Naive B cell (primary cell): ENCODE measurements at regions not wholly inside any gene's neighbourhood (a gene's known extent, or its start where the extent isn't known, plus 50 kb on each side); places are given as distances from the start of the nearest gene placed in this dataset.

Experiments used
- ATAC-seq, 2 donors: fragments of 150-1000 bp; cut with Tn5 transposase; 2 replicates each; pipeline ENCODE4 v1.10.0; 2021; ENCODE audit warnings: low read depth in 2 of 2, mild to moderate bottlenecking in 2 of 2, moderate library complexity in 2 of 2
- DNase-seq: peaks from one replicate; pipeline ENCODE4 v3.0.0; 2022
- H3K27ac Mint-ChIP-seq, 6 donors: one replicate each; pipeline ENCODE4 v1.8.0; 2020 to 2022; ENCODE audit warnings: mild to moderate bottlenecking in 6 of 6, mixed read lengths in 6 of 6, moderate library complexity in 5 of 6, inconsistent platforms in 2 of 6
- H3K27me3 Mint-ChIP-seq, 3 donors: one replicate each; pipeline ENCODE4 v1.8.0; 2021 to 2022; ENCODE audit warnings: mixed read lengths in 3 of 3, mild to moderate bottlenecking in 1 of 3
- H3K36me3 Mint-ChIP-seq, 2 donors: one replicate each; pipeline ENCODE4 v1.8.0; 2020 to 2022; ENCODE audit warnings: mixed read lengths in 2 of 2, inconsistent platforms in 1 of 2, mild to moderate bottlenecking in 1 of 2
- H3K4me1 Mint-ChIP-seq, 3 donors: one replicate each; pipeline ENCODE4 v1.8.0; 2020 to 2022; ENCODE audit warnings: mixed read lengths in 3 of 3, inconsistent platforms in 1 of 3, mild to moderate bottlenecking in 1 of 3, moderate library complexity in 1 of 3
- H3K4me3 Mint-ChIP-seq, 8 donors: one replicate each; pipeline ENCODE4 v1.8.0; 2020 to 2022; ENCODE audit warnings: mild to moderate bottlenecking in 8 of 8, mixed read lengths in 8 of 8, moderate library complexity in 8 of 8, inconsistent platforms in 2 of 8
- H3K9me3 Mint-ChIP-seq, 7 donors: one replicate each; pipeline ENCODE4 v1.8.0; 2020 to 2022; ENCODE audit warnings: mixed read lengths in 7 of 7, mild to moderate bottlenecking in 5 of 7, inconsistent platforms in 2 of 7, moderate library complexity in 1 of 7

DNA sequence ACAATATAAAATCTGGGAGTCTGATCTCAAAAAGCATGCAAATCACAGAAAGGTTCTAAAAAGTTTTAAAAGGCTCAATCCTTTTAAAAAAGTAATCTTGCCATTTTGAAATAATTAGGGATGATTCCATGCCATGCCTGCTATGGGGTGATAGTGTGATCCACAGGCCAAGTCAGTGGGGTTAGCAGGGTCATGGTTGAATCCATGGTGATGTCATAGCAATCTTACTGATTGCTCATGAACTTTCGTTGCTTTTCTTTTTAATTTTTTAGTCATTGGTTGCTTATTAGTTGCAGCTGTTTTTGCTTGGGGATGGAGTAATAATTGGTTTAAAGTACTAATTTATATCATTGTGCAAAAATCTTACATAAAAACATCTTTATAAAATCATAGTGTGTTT lies 485.0 kb downstream of the ENC1 start:
- Mint-ChIP-seq H3K27ac (no peak overlapping the region), H3K36me3 (no peaks in the 10 kb centered on the region), H3K4me3 (no peak overlapping the region), H3K9me3 (peaks cover 0 to 3% (median 0%) of the 10 kb centered on the region in 7 donors), H3K27me3 (peaks cover 0 to 18% (median 8%) of the 10 kb centered on the region in 3 donors), H3K4me1 (no peaks in the 10 kb centered on the region)
- no peak for DNase-seq
- no peak for ATAC-seq

DNA sequence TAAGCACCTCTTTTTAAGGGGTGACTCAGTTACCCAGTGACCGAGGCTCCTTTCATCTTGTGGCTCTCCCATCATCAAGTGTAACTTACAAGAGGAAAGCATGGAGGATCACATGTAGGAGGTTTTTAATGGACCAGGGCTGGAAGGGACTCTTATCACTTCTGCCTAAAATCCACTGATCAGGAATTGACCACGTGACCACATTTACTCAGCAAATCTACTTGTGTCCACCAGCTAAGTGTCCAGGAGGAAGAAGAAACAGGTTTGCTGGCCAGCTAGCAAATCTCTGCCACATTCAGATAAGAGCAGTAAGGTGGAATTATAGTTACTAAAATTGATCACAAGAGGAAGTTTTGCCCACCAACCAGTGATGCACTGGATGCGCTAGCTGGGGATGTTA lies 486.0 kb downstream of the ENC1 start:
- no peak overlapping the region for H3K27ac Mint-ChIP-seq
- H3K4me3 Mint-ChIP-seq: no peak overlapping the region
- no peaks in the 10 kb centered on the region for H3K36me3 Mint-ChIP-seq
- no peaks in the 10 kb centered on the region for H3K4me1 Mint-ChIP-seq
- no peak for ATAC-seq
- peaks cover 0 to 23% (median 8%) of the 10 kb centered on the region in 3 donors for H3K27me3 Mint-ChIP-seq
- H3K9me3 Mint-ChIP-seq: peaks cover 0 to 3% (median 0%) of the 10 kb centered on the region in 7 donors
- no peak for DNase-seq

DNA sequence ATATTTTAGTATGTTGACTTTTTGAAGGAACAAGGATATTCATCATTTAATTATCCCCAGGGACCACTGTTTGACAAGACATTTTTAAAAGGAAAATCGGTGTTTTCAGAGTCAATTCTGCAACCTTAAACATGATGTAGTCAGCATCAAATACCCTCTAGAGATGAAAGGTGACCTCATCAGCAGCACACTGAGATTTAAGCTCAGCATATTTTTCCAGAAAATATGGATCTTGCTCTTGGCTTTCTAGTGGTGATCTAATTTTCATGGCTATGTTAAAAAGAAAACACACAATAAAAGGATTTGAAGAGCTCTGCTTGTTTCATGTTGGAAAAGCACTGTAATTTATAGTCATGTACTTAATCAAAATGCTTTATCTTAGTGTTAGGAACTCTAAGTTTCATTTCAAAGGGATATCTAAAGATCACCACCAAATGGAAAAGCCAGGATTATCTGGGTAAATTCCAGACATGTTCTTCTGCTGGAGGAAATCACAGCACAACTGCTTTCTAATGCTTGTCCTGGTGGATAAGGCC lies 487.2 kb downstream of the ENC1 start:
- DNase-seq: no peak
- H3K4me1 Mint-ChIP-seq: no peaks in the 10 kb centered on the region
- no peak for ATAC-seq
- peaks cover 0 to 3% (median 0%) of the 10 kb centered on the region in 7 donors for H3K9me3 Mint-ChIP-seq
- no peak overlapping the region for H3K27ac Mint-ChIP-seq
- H3K36me3 Mint-ChIP-seq: no peaks in the 10 kb centered on the region
- no peak overlapping the region for H3K4me3 Mint-ChIP-seq
- peaks cover 0 to 16% (median 7%) of the 10 kb centered on the region in 3 donors for H3K27me3 Mint-ChIP-seq

DNA sequence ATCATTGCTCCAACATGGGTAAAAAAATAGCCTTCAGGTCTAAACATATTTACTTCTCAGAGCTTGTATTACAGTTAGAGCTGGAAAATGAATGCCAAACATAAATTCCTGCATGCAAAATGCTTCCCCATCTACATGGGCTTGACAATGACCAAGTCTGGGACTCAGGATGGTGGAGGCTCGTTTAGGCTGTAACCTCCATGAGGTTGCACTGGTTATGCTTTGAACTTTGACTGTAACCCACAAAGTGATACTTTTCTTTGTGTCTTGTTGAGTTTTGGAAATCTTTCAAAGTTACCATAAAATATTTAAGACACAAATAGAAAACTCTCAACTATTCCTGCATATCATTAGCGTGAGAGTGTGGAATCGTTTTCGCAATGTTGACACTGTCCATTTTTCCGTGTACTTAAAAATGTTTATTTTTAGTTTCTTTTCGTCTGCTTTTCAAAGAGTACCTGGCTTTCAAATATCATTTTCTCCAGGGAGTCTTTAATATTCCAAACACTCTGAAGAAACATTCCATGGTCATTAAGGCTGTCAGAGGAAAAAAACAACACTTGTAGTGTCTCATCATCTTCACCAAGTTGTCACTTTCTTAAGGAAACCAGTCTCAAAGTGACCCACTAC lies 487.8 kb downstream of the ENC1 start:
- Mint-ChIP-seq H3K4me3 (no peak overlapping the region), H3K9me3 (peaks cover 0 to 3% (median 0%) of the 10 kb centered on the region in 7 donors), H3K36me3 (no peaks in the 10 kb centered on the region), H3K4me1 (no peaks in the 10 kb centered on the region), H3K27me3 (peaks cover 0 to 12% (median 7%) of the 10 kb centered on the region in 3 donors), H3K27ac (no peak overlapping the region)
- ATAC-seq (no peak), DNase-seq (no peak)

DNA sequence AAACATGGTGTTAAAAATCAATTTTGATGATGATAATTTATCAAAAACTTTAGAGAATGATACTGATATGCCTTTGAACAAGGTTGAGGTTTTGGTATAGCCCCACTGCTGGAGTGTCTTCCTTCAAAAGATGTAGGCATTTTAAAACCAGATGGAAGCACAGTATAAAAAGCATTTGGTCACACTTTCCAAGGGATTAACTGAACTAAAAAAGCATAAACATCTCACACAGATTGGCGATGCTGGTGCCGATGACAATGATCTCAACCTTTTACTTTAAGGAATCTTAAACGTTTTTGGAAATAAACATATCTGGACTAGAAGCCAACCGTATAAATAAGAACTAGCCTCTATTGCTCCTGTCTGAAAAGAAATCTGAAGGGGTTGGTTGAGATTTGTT lies 488.4 kb downstream of the ENC1 start:
- no peak overlapping the region for H3K27ac Mint-ChIP-seq
- H3K4me1 Mint-ChIP-seq: no peaks in the 10 kb centered on the region
- H3K9me3 Mint-ChIP-seq: peaks cover 0 to 3% (median 0%) of the 10 kb centered on the region in 7 donors
- DNase-seq (no peak), ATAC-seq (no peak)
- H3K27me3 Mint-ChIP-seq: peaks cover 0 to 12% (median 7%) of the 10 kb centered on the region in 3 donors
- no peak overlapping the region for H3K4me3 Mint-ChIP-seq
- H3K36me3 Mint-ChIP-seq: no peaks in the 10 kb centered on the region

DNA sequence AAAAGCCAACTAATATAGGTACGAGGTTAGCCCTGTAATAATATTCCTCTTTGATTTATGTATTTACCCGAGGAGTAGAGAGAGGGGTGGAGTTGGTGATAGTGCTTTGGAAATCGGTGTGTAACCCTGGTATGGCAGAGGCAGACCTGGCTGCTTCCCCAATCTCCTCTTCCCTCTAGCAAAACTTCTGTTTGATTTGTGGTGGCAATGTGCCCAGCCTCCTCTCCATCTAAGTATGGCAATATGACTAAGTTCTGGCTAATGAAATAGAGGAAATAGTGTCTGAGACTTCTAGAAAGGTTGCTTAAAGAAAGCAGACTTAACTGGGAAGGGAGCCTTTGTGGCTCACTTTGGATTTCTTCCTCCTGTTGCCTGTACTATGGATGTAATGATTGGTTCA lies 491.1 kb downstream of the ENC1 start:
- H3K36me3 Mint-ChIP-seq: no peaks in the 10 kb centered on the region
- peaks cover 0 to 14% (median 12%) of the 10 kb centered on the region in 3 donors for H3K27me3 Mint-ChIP-seq
- no peak overlapping the region for H3K4me3 Mint-ChIP-seq
- H3K27ac Mint-ChIP-seq: no peak overlapping the region
- H3K9me3 Mint-ChIP-seq: peaks cover 0 to 3% (median 0%) of the 10 kb centered on the region in 7 donors
- no peaks in the 10 kb centered on the region for H3K4me1 Mint-ChIP-seq
- ATAC-seq (no peak), DNase-seq (no peak)

DNA sequence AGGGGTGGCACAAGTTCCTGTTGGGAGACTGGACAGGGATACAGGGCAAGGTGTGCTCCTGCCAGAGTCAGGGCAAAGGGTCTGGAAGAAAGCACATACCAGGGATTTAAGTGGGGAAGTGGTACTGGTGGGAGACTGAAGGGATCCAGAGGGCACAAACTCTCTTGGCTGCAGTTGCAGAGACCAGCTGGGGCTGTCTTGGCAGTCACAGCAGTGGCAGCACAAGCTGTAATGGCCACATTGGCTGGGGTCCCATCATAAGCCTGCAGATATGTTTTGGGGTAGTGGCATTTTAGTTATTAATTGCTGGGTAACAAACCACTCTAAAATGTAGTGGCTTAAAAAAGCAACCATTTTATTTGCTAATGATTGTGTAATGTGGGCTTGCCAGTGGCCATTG lies 492.2 kb downstream of the ENC1 start:
- Mint-ChIP-seq H3K36me3 (no peaks in the 10 kb centered on the region), H3K9me3 (peaks cover 0 to 3% (median 0%) of the 10 kb centered on the region in 7 donors), H3K4me1 (no peaks in the 10 kb centered on the region), H3K27ac (no peak overlapping the region), H3K27me3 (peaks cover 2 to 24% (median 22%) of the 10 kb centered on the region in 3 donors), H3K4me3 (no peak overlapping the region)
- DNase-seq: no peak
- ATAC-seq: no peak

DNA sequence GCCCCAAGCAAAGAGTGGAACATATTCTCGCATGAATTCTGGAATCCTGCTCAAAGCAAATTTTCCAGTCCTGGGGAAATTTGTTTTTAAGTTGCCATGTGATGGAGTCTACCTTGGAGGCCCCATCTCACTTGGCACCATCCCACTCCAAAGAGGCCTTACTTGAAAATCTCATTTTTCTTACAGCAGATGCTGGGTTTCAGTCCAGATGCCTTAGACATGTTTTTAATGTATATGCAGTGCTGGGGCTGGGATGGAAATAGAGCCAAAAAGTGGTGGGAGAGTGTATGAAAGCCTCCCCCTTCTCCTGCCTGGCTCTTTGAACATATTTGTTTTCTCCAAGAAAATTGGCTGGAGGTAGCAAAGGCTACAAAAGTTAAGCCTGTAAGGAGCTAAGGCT lies 493.7 kb downstream of the ENC1 start:
- H3K4me3 Mint-ChIP-seq: no peak overlapping the region
- no peak overlapping the region for H3K27ac Mint-ChIP-seq
- no peaks in the 10 kb centered on the region for H3K4me1 Mint-ChIP-seq
- ATAC-seq (no peak), DNase-seq (no peak)
- peaks cover 5 to 30% (median 25%) of the 10 kb centered on the region in 3 donors for H3K27me3 Mint-ChIP-seq
- no peaks in the 10 kb centered on the region for H3K36me3 Mint-ChIP-seq
- peaks cover 0 to 3% (median 0%) of the 10 kb centered on the region in 7 donors for H3K9me3 Mint-ChIP-seq

DNA sequence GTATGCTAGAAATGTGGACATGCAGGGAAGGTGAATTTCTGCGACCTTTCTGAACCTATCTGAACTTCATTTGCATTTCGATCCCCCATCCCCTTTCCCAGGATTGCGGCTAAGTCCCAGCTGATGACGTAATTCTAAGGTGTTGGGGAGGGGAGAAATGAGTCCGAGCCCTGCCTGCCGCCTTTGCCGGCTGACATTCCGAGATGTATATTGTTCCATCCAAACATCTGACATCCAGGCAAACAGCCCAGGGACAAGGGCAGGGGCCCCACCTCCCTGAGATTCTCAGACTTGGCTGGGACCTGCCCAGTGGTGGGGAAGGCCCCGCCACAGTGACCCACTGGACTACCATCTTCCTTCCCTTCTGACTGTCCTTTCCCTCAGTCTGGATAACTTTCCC lies 494.6 kb downstream of the ENC1 start:
- peaks cover 0 to 3% (median 0%) of the 10 kb centered on the region in 7 donors for H3K9me3 Mint-ChIP-seq
- DNase-seq: no peak
- H3K4me3 Mint-ChIP-seq: no peak overlapping the region
- no peaks in the 10 kb centered on the region for H3K4me1 Mint-ChIP-seq
- H3K36me3 Mint-ChIP-seq: no peaks in the 10 kb centered on the region
- H3K27me3 Mint-ChIP-seq: peaks cover 8 to 30% (median 24%) of the 10 kb centered on the region in 3 donors
- no peak for ATAC-seq
- H3K27ac Mint-ChIP-seq: no peak overlapping the region

DNA sequence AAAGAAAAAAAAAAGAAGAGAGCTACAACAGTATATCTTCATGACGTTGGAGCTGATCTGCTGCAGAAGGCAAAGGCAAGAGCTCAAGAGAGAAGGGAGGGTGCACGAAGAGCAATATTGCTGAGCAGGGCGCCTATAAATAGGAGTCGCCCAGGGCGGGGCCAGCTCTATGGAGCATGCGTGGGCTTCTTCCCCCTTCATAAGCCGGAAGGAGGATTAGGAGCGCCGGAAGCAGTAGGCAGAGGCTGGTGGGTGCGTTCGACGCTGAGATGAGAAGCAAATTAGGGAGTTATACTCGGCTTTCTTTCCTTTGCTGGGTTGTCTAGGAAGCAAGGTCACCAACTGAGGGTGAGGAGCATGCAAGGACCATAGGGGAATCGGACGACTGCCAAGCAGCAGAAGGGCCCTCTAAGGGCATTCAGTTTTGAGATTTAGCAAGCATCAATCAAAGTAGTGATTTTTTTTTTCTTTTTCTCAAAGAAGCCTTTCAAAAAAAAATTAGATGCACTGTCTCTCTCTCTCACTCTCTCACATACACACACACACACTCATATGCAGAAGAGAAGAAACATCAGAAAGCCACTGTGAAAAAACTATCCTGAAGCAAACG lies 496.7 kb downstream of the ENC1 start:
- Mint-ChIP-seq H3K4me3 (peak overlapping the region in 1 of 8 donors; percentile 0), H3K9me3 (no peaks in the 10 kb centered on the region), H3K27me3 (peaks cover 8 to 30% (median 18%) of the 10 kb centered on the region in 3 donors), H3K36me3 (no peaks in the 10 kb centered on the region), H3K4me1 (no peaks in the 10 kb centered on the region), H3K27ac (peak overlapping the region in 1 of 6 donors; percentile 3)
- ATAC-seq (no peak), DNase-seq (no peak)

DNA sequence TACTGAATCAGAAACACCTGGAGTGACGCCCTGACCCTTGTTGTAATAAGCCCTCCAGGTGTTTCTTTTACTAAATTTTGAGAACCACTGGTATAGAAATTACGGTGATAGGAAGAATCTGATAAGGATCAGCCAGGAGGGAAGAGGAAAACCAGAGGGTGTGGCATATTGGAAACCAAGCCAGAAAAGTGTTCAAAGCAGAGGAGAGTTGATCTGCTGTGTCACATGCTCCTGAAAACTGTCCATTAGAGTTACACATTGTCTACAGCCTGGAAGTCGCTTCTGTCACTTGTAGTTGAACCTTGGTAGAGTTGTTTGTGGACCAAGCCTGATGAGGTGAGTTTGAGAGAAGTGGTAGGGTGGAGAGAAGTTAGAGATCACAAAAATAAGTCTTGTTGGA lies 497.4 kb downstream of the ENC1 start:
- peaks cover 8 to 27% (median 18%) of the 10 kb centered on the region in 3 donors for H3K27me3 Mint-ChIP-seq
- DNase-seq (no peak), ATAC-seq (no peak)
- H3K27ac Mint-ChIP-seq: no peak overlapping the region
- H3K36me3 Mint-ChIP-seq: no peaks in the 10 kb centered on the region
- H3K4me3 Mint-ChIP-seq: no peak overlapping the region
- no peaks in the 10 kb centered on the region for H3K4me1 Mint-ChIP-seq
- no peaks in the 10 kb centered on the region for H3K9me3 Mint-ChIP-seq

DNA sequence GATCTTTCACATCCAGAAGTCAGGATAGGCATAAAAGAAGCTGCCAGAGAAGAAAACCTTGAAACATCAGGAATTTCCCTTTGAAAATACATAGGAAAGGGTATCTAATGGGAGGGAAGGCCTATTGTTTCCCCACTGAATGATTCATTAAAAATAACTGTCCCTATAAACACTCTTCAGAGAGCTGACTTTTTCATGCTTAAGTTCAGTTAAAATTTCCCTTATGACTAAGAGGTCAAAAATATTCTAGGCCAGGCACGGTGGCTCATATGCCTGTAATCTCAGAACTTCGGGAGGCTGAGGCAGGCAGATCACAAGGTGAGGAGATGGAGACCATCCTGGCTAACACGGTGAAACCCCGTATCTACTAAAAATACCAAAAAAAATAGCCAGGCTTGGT lies 499.5 kb downstream of the ENC1 start:
- DNase-seq (no peak), ATAC-seq (no peak)
- H3K4me3 Mint-ChIP-seq: no peak overlapping the region
- H3K9me3 Mint-ChIP-seq: no peaks in the 10 kb centered on the region
- peaks cover 15 to 23% (median 18%) of the 10 kb centered on the region in 3 donors for H3K27me3 Mint-ChIP-seq
- no peak overlapping the region for H3K27ac Mint-ChIP-seq
- H3K36me3 Mint-ChIP-seq: no peaks in the 10 kb centered on the region
- H3K4me1 Mint-ChIP-seq: no peaks in the 10 kb centered on the region

DNA sequence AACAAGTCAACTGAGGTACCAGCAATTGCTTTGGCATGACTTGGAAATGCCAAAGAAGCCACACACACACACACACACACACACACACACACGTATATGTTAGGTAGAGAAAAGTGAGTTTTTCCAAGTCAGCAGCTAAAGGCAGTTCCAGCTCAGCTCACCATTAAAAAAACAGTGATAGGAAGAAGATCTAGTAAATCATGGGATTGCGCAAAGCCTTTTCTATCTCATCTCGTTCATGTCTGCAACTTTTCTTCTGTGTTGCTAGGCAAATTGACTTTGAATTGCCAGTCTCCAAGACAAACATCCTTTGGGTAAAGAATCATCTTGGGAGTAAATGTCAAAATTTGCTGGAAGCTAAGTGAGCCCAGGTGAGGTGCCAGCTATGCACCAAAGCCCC lies 500.1 kb downstream of the ENC1 start:
- Mint-ChIP-seq H3K27me3 (peaks cover 15 to 23% (median 18%) of the 10 kb centered on the region in 3 donors), H3K9me3 (peaks cover 0 to 1% (median 0%) of the 10 kb centered on the region in 7 donors), H3K27ac (no peak overlapping the region), H3K36me3 (no peaks in the 10 kb centered on the region), H3K4me3 (no peak overlapping the region), H3K4me1 (no peaks in the 10 kb centered on the region)
- ATAC-seq (no peak), DNase-seq (no peak)

DNA sequence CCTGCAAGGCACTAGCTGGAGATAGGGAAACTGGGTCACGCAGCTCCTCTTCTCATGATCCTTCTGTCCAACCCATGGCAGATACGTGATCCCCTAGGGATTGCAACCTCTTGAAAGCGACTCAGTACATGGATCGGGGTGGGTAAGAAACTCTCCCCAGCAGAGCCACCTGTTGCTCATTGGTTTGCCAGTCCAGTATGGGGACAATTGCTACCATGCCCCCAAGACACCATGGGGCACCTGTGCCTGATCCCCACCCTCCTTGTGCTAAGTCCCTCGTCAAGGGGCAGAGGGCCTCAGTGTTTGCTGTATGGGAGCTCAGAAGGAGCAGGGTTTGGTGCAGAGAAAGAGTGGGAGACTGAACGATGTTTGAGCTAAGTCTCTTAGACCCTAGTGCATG lies 500.9 kb downstream of the ENC1 start:
- H3K27ac Mint-ChIP-seq: no peak overlapping the region
- H3K9me3 Mint-ChIP-seq: peaks cover 0 to 1% (median 0%) of the 10 kb centered on the region in 7 donors
- H3K4me3 Mint-ChIP-seq: peak overlapping the region in 1 of 8 donors; percentile 22
- H3K4me1 Mint-ChIP-seq: no peaks in the 10 kb centered on the region
- no peak for DNase-seq
- ATAC-seq: no peak
- peaks cover 15 to 18% (median 18%) of the 10 kb centered on the region in 3 donors for H3K27me3 Mint-ChIP-seq
- no peaks in the 10 kb centered on the region for H3K36me3 Mint-ChIP-seq
